Thymus (tissue), 11 donors: ENCODE measurements at regions not wholly inside any gene's neighbourhood (a gene's known extent, or its start where the extent isn't known, plus 50 kb on each side); places are given as distances from the start of the nearest gene placed in this dataset.
"Not testable (repeated sequence)": the region's sequence is repeated elsewhere in the genome, so short reads cannot be mapped to it uniquely, and the experiment has no call there.

Source experiments
- DNase-seq, 9 donors: peaks; one replicate each; pipeline ENCODE4 v3.0.0-alpha.2; 2013; ENCODE audit warnings: low spot score in 9 of 9, low read depth in 6 of 9, missing footprints in 1 of 9
- H3K27ac ChIP-seq, 2 donors: one replicate each; pipeline ENCODE4 v1.5.1; 2013; ENCODE audit warnings: control low read depth in 1 of 2, low read depth in 1 of 2, low read length in 1 of 2, mild to moderate bottlenecking in 1 of 2, moderate library complexity in 1 of 2
- H3K27me3 ChIP-seq, 2 donors: one replicate each; pipeline ENCODE4 v1.5.1; 2013; ENCODE audit warnings: low read length in 1 of 2; ENCODE audit not compliant: control insufficient read depth in 2 of 2, insufficient read depth in 1 of 2
- H3K36me3 ChIP-seq, 2 donors: one replicate each; pipeline ENCODE4 v1.5.1; 2013; ENCODE audit warnings: low read length in 1 of 2, mild to moderate bottlenecking in 1 of 2, moderate library complexity in 1 of 2; ENCODE audit not compliant: control insufficient read depth in 2 of 2, insufficient read depth in 2 of 2
- H3K4me1 ChIP-seq, 2 donors: one replicate each; pipeline ENCODE4 v1.5.1; 2013; ENCODE audit warnings: low read length in 2 of 2; ENCODE audit not compliant: control insufficient read depth in 2 of 2, insufficient read depth in 2 of 2
- H3K4me3 ChIP-seq, 2 donors: one replicate each; pipeline ENCODE4 v1.5.1; 2013; ENCODE audit warnings: low read length in 2 of 2, control low read depth in 1 of 2, mild to moderate bottlenecking in 1 of 2
- H3K9me3 ChIP-seq, 2 donors: one replicate each; pipeline ENCODE4 v1.5.1; 2013; ENCODE audit warnings: low read length in 1 of 2, mild to moderate bottlenecking in 1 of 2; ENCODE audit not compliant: control insufficient read depth in 2 of 2, insufficient read depth in 1 of 2
- WGBS: extraction: QIAGEN DNeasy Blood & Tissue Kit; methylation state at CpG from one replicate; pipeline ENCODE4 v1.1.7; 2013; 5-methylcytosine and 5-hydroxymethylcytosine counted together
- donor health status: healthy.

DNA sequence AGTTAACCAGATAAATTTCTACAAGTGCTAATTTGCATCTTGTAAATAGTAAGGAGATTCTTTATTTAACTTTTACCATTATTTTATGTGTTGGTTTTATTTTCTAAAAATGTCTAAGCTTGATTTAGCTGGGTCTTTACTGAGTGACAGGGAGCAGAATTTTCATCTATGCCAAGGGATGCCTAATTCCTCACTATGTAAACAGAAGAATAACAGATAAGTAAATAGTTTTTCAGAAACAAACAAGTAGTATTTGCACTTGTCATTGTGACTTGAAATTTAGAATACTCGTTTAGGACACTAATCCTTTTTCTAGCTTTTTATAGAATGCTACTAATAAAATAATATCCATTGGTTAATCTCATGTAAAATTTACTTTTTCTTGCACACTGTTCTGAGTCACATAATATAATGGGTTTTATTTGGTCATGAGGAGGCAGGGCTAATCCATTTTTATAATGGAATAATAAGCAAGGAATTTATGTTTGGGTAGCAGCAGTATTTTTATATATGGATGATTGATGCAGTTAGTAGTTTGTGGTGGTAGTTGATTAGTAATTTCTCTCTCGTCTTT lies 746.5 kb downstream of the SLC6A15 start:
- 75% methylated on average over 2 of the region's 2 CpGs for WGBS

DNA sequence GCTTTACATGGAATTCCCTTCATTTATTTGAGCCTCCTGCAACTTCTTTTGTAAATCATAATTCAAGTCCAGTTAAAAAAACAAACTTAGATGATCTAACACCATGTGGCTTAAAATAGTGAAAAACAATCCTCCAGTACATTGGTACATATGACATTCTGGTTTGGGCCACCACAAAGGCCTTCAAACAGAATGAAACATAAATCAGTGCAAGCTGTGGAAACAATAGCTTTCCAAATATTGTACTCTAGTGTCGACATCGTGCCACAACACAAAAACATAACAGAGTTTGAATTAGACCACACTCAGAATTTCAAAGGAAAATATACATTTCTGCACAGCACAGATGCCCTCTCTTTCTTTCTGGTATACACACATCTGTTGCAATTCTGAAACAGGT lies 751.3 kb downstream of the SLC6A15 start:
- Histone ChIP-seq H3K27me3 (no peaks in the 10 kb centered on the region), H3K27ac (no peak overlapping the region), H3K36me3 (no peaks in the 10 kb centered on the region), H3K9me3 (no peaks in the 10 kb centered on the region), H3K4me3 (no peak overlapping the region), H3K4me1 (no peaks in the 10 kb centered on the region)
- 72% methylated on average over 2 of the region's 2 CpGs for WGBS
- DNase-seq = no peak

More for the DNA sequence above, 746.5 kb downstream of the SLC6A15 start:
- no peak for DNase-seq
- Histone ChIP-seq H3K4me1 (no peaks in the 10 kb centered on the region), H3K27me3 (no peaks in the 10 kb centered on the region), H3K27ac (no peak overlapping the region), H3K9me3 (no peaks in the 10 kb centered on the region), H3K36me3 (no peaks in the 10 kb centered on the region), H3K4me3 (no peak overlapping the region)

DNA sequence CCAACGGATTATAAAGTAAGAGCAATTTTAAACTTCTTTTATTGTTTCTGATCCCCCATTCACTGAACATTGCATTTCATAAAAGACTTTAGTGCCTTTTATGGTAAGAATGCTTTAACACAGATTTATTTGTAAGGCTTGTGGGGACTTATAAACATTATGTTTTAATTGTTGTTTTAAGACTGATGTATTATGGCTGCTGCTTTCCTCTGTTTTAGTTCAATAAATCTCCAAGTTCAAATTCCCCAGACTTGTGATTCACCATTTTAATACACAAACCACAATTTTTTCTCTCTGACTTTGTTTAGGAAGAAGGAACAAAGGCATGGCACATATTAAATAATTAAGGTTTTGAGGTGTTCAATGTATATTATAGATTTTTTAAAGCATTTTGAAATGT lies 753.3 kb downstream of the SLC6A15 start:
- no peak for DNase-seq

DNA sequence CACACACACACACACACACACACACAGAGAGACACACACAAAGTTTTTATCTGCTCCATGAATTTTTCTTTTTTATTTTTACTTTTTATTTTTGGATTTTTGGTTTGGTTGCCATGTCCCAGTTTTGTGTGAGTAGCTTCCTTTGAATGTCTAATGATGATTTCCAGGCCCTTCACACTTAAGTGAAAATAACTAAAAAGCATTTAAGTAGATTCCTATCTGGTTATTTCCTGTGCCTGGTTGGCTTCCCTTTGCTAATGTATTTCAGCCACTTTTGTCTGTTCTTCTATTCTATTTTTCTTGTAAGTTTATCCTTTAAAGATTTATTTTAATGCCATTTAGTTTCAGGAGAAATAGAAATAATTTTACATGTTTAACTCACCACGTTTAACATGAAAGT lies 755.4 kb downstream of the SLC6A15 start:
- DNase-seq = no peak
- Histone ChIP-seq H3K4me1 (no peaks in the 10 kb centered on the region), H3K27ac (no peak overlapping the region), H3K27me3 (no peaks in the 10 kb centered on the region), H3K36me3 (no peaks in the 10 kb centered on the region), H3K9me3 (peaks cover 0 to 7% of the 10 kb centered on the region in 2 donors), H3K4me3 (no peak overlapping the region)
- WGBS = 73% methylated on average over 1 of the region's 1 CpG

More for the DNA sequence above, 753.3 kb downstream of the SLC6A15 start:
- 96% methylated on average over 1 of the region's 1 CpG for WGBS
- Histone ChIP-seq H3K9me3 (peaks cover 0 to 3% of the 10 kb centered on the region in 2 donors), H3K36me3 (no peaks in the 10 kb centered on the region), H3K27me3 (no peaks in the 10 kb centered on the region), H3K27ac (no peak overlapping the region), H3K4me3 (no peak overlapping the region), H3K4me1 (no peaks in the 10 kb centered on the region)

DNA sequence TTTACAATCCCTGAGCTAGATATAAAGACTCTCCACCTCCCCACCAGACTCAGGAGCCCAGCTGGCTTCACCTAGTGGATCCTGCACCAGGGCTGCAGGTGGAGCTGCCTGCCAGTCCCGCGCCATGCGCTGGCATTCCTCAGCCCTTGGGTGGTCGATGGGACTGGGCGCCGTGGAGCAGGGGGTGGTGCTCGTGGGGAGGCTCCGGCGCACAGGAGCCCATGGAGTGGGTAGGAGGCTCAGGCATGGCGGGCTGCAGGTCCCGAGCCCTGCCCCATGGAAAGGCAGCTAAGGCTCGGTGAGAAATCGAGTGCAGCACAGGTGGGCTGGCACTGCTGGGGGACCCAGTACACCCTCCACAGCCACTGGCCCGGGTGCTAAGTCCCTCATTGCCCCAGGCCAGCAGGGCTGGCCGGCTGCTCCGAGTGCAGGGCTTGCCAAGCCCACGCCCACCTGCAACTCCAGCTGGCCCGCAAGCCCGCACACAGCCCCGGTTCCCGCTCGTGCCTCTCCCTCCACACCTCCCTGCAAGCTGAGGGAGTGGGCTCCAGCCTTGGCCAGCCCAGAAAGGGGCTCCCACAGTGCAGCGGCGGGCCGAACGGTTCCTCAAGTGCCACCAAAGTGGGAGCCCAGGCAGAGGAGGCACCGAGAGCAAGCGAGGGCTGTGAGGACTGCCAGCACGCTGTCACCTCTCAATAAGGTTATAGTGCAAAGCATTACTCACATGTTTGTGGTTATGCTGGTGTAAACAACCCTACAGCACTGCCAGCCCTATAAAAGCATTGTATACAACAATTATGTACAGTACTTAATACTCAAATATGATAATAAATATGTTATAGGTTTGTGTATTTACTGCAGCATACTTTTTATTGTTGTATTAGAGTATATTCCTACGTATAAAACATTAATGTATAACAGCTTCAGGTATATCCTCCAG lies 757.3 kb downstream of the SLC6A15 start:
- not testable (repeated sequence) for H3K9me3 ChIP-seq, H3K36me3 ChIP-seq, H3K4me3 ChIP-seq, DNase-seq, H3K27ac ChIP-seq, H3K27me3 ChIP-seq, H3K4me1 ChIP-seq
- 94% methylated on average over 30 of the region's 30 CpGs for WGBS

DNA sequence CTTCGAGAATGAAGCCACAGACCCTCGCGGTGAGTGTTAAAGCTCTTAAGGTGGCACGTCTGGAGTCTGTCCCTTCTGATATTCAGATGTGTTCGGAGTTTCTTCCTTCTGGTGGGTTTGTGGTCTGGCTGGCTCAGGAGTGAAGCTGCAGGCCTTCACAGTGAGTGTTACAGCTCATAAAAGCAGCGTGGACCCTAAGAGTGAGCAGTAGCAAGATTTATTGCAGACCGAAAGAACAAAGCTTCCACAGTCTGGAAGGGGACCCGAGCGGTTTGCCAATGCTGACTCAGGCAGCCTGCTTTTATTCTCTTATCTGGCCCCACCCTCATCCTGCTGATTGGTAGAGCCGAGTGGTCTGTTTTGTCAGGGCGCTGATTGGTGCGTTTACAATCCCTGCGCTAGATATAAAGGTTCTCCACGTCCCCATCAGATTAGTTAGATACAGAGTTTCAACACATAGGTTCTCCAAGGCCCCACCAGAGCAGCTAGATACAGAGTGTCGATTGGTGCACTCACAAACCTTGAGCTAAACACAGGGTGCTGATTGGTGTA lies 758.1 kb downstream of the SLC6A15 start:
- H3K4me1 ChIP-seq, DNase-seq, H3K4me3 ChIP-seq, H3K9me3 ChIP-seq, H3K36me3 ChIP-seq, H3K27ac ChIP-seq, H3K27me3 ChIP-seq: not testable (repeated sequence)
- 92% methylated on average over 15 of the region's 15 CpGs for WGBS

DNA sequence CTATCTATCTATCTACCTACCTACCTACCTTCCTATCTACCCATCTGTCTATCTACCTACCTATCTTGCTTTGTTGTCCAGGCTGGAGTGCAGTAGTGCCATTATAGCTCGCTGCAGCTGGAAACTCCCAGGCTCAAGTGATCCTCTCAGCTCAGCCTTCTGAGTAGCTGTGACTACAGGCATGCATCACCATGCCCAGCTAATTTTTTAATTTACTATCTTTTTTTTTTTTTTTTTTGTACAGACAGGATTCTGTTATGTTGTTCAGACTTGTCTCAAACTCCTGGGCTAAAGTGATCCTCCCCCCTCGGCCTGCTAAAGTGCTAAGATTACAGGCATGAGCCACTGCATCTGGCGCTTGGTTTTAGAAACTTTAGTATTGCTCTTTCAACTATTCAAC lies 762.4 kb downstream of the SLC6A15 start:
- peak in 1 of 9 donors; percentile 4 for DNase-seq
- 88% methylated on average over 3 of the region's 3 CpGs for WGBS

DNA sequence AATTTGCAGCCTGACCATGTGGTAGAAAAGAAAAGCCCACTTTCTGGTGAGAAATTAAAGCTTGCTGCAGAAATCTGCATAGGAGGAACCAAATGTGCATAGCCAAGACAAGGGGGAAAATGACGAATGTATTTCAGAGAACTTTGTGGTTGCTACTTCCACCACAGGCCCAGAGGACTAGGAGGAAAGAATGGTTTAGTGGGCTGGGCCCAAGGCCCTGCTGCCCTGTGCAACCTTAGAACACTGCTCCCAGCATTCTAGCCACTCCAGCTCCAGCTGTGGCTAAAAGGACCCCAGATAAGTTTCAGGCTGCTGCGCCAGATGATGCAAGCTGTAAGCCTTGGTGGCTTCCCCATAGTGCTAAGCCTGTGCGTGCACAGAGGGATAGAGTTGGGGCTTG lies 764.3 kb downstream of the SLC6A15 start:
- WGBS = 95% methylated on average over 3 of the region's 3 CpGs
- no peaks in the 10 kb centered on the region for H3K27me3 ChIP-seq
- H3K4me3 ChIP-seq = no peak overlapping the region
- H3K27ac ChIP-seq = no peak overlapping the region
- DNase-seq = no peak
- peaks cover 0 to 14% of the 10 kb centered on the region in 2 donors for H3K9me3 ChIP-seq
- H3K4me1 ChIP-seq = no peaks in the 10 kb centered on the region
- no peaks in the 10 kb centered on the region for H3K36me3 ChIP-seq

More for the DNA sequence above, 762.4 kb downstream of the SLC6A15 start:
- Histone ChIP-seq H3K4me3 (no peak overlapping the region), H3K36me3 (no peaks in the 10 kb centered on the region), H3K9me3 (peaks cover 0 to 17% of the 10 kb centered on the region in 2 donors), H3K4me1 (no peaks in the 10 kb centered on the region), H3K27me3 (no peaks in the 10 kb centered on the region), H3K27ac (peak overlapping the region in 1 of 2 donors; percentile 43)

DNA sequence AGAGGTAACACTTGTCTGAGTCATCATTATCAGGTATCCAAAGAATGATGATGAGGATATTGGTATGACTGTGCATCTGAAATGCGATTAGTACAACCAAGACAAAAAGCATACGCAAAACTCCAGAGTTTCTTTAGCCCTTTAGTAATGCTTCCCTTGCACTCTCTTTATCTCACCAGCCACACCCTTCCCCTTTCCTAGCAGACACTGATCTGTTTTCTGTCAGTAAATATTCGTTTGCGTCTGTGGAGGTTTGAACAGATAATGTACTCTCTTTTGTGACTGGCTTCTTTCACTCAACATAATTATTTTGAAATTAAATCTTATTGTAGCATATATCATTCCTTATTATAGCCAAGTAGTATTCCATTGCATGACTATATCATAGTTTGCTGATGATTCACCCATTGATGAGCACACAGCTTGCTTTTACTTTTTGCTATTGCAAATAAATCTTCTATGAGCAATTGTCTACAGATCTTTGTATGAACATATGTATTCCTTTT lies 775.7 kb downstream of the SLC6A15 start:
- H3K9me3 ChIP-seq = no peaks in the 10 kb centered on the region
- DNase-seq = no peak
- no peaks in the 10 kb centered on the region for H3K36me3 ChIP-seq
- no peaks in the 10 kb centered on the region for H3K27me3 ChIP-seq
- no peak overlapping the region for H3K27ac ChIP-seq
- 75% methylated on average over 4 of the region's 4 CpGs for WGBS
- H3K4me3 ChIP-seq = no peak overlapping the region
- H3K4me1 ChIP-seq = no peaks in the 10 kb centered on the region
